Mucosa of descending colon (tissue), 3 donors: ENCODE measurements at regions not wholly inside any gene's neighbourhood (a gene's known extent, or its start where the extent isn't known, plus 50 kb on each side); places are given as distances from the start of the nearest gene placed in this dataset.
"Not testable (repeated sequence)": the region's sequence is repeated elsewhere in the genome, so short reads cannot be mapped to it uniquely, and the experiment has no call there.

Source experiments
- ATAC-seq: fragments of 200-7000 bp; cut with Tn5 transposase; one replicate; pipeline ENCODE4 v1.9.1; 2020; ENCODE audit warnings: mild to moderate bottlenecking, moderate library complexity
- DNase-seq, 3 donors: peaks; one replicate each; pipeline ENCODE4 v3.0.0-alpha.2; 2020
- H3K36me3 ChIP-seq: fragments of 200-600 bp; one replicate; pipeline ENCODE4 v1.8.0; 2021; ENCODE audit warnings: low read depth, mild to moderate bottlenecking
- H3K4me1 ChIP-seq: fragments of 200-600 bp; one replicate; pipeline ENCODE4 v1.8.0; 2021; ENCODE audit warnings: low read depth, mild to moderate bottlenecking
- H3K4me3 ChIP-seq: fragments of 200-600 bp; one replicate; pipeline ENCODE4 v1.8.0; 2021; ENCODE audit warnings: mild to moderate bottlenecking
- H3K9me3 ChIP-seq: fragments of 200-600 bp; one replicate; pipeline ENCODE4 v1.8.0; 2021; ENCODE audit warnings: mild to moderate bottlenecking
- intact Hi-C, 2 donors: fragments of 100-400 bp; cut with DNase I in 1 of 2; cut with micrococcal nuclease in 1 of 2; formaldehyde crosslinking; loops; one replicate each; pipeline versions ENCODE4 v1.11.0 to v1.11.1; 2022; cut with DNase I, micrococcal nuclease
- TF ChIP-seq, protein P1 (sequence below): fragments of 200-600 bp; IDR thresholded peaks from one replicate; pipeline ENCODE4 v1.8.0; 2022; ENCODE audit warnings: antibody characterized with exemption, mild to moderate bottlenecking
- donor health status: DM: no; HTN: no; CAD: no; lungs with moderate emphysema.
- donor health status: DM: no; HTN: no; CAD: no.
- donor health status: DM: no; HTN: yes; CAD: no.

DNA sequence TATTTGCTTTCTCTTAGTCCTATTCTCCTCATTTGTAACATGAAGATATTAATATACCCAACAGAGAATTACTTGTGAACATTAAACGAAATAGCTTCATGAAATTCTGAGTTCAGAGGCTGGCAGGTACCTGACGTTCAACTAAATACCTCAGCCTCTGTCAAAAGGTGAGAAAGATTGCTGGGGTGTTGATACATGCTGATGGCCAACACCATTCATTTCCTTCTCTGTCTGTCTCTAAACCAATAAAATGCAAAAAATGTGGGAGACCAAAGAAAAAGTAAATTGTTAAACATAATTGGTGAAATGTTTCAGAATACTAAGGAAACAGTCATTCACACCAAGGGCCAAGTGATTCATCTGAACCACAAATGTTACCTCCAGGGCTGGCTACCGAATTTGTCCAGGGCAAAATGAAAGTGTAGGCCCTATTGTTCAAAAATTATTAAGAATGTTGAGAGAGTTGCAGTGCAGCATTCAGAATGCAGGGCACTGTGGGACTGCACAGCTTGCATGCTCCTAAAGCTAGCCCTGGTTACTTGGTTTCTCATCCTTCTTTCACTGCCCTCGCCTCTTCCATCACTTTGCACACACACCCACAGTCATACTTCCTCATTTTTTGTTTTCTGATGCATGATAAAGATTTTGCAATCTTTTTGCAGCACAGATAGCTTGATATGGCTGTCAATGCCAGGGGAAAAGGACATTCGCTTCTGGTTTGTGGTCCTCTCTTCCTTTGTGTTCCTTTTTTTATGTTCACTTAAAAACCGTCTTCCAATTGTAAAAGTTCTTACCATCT is 414.3 kb upstream of the NR5A2 start:
- no peaks in the 10 kb centered on the region for H3K36me3 ChIP-seq
- TF ChIP-seq, protein P1, sequence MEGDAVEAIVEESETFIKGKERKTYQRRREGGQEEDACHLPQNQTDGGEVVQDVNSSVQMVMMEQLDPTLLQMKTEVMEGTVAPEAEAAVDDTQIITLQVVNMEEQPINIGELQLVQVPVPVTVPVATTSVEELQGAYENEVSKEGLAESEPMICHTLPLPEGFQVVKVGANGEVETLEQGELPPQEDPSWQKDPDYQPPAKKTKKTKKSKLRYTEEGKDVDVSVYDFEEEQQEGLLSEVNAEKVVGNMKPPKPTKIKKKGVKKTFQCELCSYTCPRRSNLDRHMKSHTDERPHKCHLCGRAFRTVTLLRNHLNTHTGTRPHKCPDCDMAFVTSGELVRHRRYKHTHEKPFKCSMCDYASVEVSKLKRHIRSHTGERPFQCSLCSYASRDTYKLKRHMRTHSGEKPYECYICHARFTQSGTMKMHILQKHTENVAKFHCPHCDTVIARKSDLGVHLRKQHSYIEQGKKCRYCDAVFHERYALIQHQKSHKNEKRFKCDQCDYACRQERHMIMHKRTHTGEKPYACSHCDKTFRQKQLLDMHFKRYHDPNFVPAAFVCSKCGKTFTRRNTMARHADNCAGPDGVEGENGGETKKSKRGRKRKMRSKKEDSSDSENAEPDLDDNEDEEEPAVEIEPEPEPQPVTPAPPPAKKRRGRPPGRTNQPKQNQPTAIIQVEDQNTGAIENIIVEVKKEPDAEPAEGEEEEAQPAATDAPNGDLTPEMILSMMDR = no peak
- intact Hi-C loops = no loop called here
- no peaks in the 10 kb centered on the region for H3K4me1 ChIP-seq
- H3K4me3 ChIP-seq = no peak overlapping the region
- H3K9me3 ChIP-seq = no peaks in the 10 kb centered on the region
- ATAC-seq (no peak), DNase-seq (no peak)

DNA sequence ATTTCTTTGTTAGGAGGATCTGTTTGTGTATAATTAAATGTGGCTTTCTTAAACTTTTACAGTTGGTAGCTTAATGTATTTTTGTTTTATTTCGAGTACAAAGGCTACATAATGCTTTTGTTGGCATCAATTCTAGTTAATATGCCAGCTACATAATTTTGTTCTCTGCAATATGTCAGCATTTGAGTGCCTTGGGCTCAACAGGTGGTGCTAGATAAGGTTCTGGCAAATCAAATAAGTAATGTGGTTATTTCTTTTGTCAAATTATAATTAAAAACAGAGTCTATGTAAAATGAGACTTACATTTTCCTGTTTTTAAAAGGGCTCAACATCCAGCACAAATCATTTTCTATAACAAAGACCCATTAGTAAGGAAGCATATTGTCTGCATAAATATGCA is 410.6 kb upstream of the NR5A2 start:
- TF ChIP-seq, protein P1 = no peak
- no peaks in the 10 kb centered on the region for H3K36me3 ChIP-seq
- DNase-seq (no peak), ATAC-seq (no peak)
- H3K4me3 ChIP-seq = no peak overlapping the region
- intact Hi-C loops = no loop called here
- no peaks in the 10 kb centered on the region for H3K9me3 ChIP-seq
- no peaks in the 10 kb centered on the region for H3K4me1 ChIP-seq

DNA sequence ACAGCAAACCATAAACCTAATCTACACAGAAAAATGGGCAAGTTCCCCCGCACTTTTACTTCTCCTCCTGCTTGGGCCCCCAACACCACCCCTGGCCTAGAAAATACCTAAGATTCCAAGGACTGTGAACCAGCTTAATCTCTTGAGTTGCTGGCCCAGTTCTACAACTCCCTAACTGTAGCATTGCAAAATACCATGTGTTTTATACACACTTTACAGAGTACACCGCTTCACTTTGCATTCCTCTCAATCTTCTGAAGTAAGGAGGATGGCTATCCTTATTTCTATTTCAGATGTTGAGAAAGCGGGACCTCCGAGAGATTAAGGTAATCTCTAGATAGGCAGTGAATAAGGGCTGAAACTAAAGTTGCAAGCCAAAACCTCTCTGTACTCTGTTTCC is 408.3 kb upstream of the NR5A2 start:
- TF ChIP-seq, protein P1 = no peak
- Histone ChIP-seq H3K4me1 (no peaks in the 10 kb centered on the region), H3K4me3 (no peak overlapping the region), H3K9me3 (no peaks in the 10 kb centered on the region), H3K36me3 (no peaks in the 10 kb centered on the region)
- ATAC-seq (no peak), DNase-seq (no peak)
- intact Hi-C loops = no loop called here

DNA sequence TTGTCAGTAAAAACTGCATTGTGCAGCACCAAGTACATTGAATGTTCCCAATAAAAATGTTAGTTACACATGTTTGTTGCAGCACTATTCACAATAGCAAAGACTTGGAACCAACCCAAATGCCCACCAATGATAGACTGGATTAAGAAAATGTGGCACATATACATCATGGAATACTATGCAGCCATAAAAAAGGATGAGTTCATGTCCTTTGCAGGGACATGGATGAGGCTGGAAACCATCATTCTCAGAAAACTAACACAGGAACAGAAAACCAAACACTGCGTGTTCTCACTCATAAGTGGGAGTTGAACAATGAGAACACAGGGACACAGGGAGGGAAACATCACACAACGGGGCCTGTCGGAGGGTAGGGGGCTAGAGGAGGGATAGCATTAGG is 401.3 kb upstream of the NR5A2 start:
- intact Hi-C loops, ATAC-seq, H3K9me3 ChIP-seq, H3K36me3 ChIP-seq, H3K4me3 ChIP-seq, H3K4me1 ChIP-seq, DNase-seq: not testable (repeated sequence)

GRCh38 chr1:199629624-199630023 is 397.9 kb upstream of the NR5A2 start:
- intact Hi-C loops = no loop called here

DNA sequence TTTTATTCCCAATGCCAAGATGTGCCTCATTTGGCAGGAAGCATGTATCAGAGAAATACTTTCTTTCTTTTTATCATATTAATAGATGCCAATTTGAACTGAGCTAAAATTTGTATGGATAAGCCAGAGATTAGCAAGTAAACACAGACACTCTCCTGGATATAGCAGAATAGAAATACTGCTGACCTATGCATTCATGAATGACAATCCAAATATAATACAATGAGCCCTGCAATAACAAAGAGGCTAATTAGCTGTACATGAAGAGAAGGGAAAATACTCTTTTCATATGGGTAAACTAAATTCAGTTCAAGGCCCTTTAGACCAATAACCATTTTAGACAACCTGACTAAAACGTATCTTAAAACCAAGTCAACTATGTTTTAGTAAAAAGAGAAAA is 388.1 kb upstream of the NR5A2 start:
- no peak overlapping the region for H3K4me3 ChIP-seq
- H3K36me3 ChIP-seq = no peaks in the 10 kb centered on the region
- intact Hi-C loops = no loop called here
- TF ChIP-seq, protein P1 = no peak
- ATAC-seq (no peak), DNase-seq (no peak)
- no peaks in the 10 kb centered on the region for H3K4me1 ChIP-seq
- no peaks in the 10 kb centered on the region for H3K9me3 ChIP-seq

More at GRCh38 chr1:199629624-199630023, 397.9 kb upstream of the NR5A2 start:
- Histone ChIP-seq H3K4me3 (no peak overlapping the region), H3K36me3 (no peaks in the 10 kb centered on the region), H3K4me1 (no peaks in the 10 kb centered on the region), H3K9me3 (no peaks in the 10 kb centered on the region)
- DNase-seq = no peak
- TF ChIP-seq, protein P1 = no peak
- ATAC-seq = no peak
